ENCODE measurements at regions not wholly inside any gene's neighbourhood (a gene's known extent, or its start where the extent isn't known, plus 50 kb on each side); places are given as distances from the start of the nearest gene placed in this dataset.

- no peak for DNase-seq
These were observed 57.7 kb upstream of the FERMT1 start for GRCh38 chr20:6180531-6180930.

GRCh38 chr20:6178537-6178936 is 55.7 kb upstream of the FERMT1 start:
- no peak for DNase-seq

GRCh38 chr20:6173481-6173880 is 50.7 kb upstream of the FERMT1 start:
- DNase-seq = no peak
